Upper lobe of right lung (tissue), 1 donor: ENCODE measurements at regions not wholly inside any gene's neighbourhood (a gene's known extent, or its start where the extent isn't known, plus 50 kb on each side); places are given as distances from the start of the nearest gene placed in this dataset.
"Not testable (repeated sequence)": the region's sequence is repeated elsewhere in the genome, so short reads cannot be mapped to it uniquely, and the experiment has no call there.

ENCODE experiments used
- ATAC-seq: fragments of 200-7000 bp; cut with Tn5 transposase; one replicate; pipeline ENCODE4 v1.9.1; 2020; ENCODE audit warnings: mild to moderate bottlenecking, moderate library complexity
- DNase-seq: peaks from one replicate; pipeline ENCODE4 v3.0.0-alpha.2; 2020
- H3K27ac ChIP-seq: fragments of 200-600 bp; one replicate; pipeline ENCODE4 v1.8.0; 2022
- H3K27me3 ChIP-seq: fragments of 200-600 bp; one replicate; pipeline ENCODE4 v1.8.0; 2022; ENCODE audit warnings: mild to moderate bottlenecking
- H3K36me3 ChIP-seq: fragments of 200-600 bp; one replicate; pipeline ENCODE4 v1.8.0; 2022
- H3K4me1 ChIP-seq: fragments of 200-600 bp; one replicate; pipeline ENCODE4 v1.8.0; 2022
- H3K4me3 ChIP-seq: fragments of 200-600 bp; one replicate; pipeline ENCODE4 v1.8.0; 2022; ENCODE audit warnings: mild to moderate bottlenecking
- H3K9me3 ChIP-seq: fragments of 200-600 bp; one replicate; pipeline ENCODE4 v1.8.0; 2022
- intact Hi-C: fragments of 100-400 bp; cut with DNase I; formaldehyde crosslinking; loops from one replicate; pipeline ENCODE4 v1.11.0; 2022
- TF ChIP-seq, protein P1 (sequence below): fragments of 200-600 bp; IDR thresholded peaks from one replicate; pipeline ENCODE4 v1.8.0; 2022; ENCODE audit warnings: antibody characterized with exemption
- donor health status: DM: no; HTN: yes; CAD: no; lungs with severe emphysema.

DNA sequence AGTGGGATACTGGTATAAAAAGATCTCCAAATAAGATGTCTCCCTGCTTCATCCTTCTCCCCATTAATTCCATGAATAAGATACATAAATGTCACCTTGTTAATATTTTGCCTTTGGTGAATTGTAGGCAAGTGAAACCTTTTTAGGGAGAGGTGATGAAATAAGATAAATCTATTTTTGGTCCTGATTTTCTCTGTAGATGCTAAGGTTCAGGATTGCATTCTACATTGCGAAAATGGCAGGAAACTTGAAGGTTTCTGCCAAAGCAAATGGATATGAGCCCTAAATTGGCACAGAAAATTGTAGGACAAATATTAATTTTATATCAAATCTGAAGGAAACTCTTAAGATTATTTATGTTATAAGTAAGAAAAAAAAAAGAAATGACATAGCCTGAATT, 107.1 kb downstream of the PLPPR4 start:
- no peak for DNase-seq
- TF ChIP-seq, protein P1, sequence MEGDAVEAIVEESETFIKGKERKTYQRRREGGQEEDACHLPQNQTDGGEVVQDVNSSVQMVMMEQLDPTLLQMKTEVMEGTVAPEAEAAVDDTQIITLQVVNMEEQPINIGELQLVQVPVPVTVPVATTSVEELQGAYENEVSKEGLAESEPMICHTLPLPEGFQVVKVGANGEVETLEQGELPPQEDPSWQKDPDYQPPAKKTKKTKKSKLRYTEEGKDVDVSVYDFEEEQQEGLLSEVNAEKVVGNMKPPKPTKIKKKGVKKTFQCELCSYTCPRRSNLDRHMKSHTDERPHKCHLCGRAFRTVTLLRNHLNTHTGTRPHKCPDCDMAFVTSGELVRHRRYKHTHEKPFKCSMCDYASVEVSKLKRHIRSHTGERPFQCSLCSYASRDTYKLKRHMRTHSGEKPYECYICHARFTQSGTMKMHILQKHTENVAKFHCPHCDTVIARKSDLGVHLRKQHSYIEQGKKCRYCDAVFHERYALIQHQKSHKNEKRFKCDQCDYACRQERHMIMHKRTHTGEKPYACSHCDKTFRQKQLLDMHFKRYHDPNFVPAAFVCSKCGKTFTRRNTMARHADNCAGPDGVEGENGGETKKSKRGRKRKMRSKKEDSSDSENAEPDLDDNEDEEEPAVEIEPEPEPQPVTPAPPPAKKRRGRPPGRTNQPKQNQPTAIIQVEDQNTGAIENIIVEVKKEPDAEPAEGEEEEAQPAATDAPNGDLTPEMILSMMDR: no peak
- no peaks in the 10 kb centered on the region for H3K36me3 ChIP-seq
- H3K27ac ChIP-seq: no peak overlapping the region
- H3K9me3 ChIP-seq: no peaks in the 10 kb centered on the region
- ATAC-seq: no peak
- H3K4me3 ChIP-seq: no peak overlapping the region
- H3K4me1 ChIP-seq: no peaks in the 10 kb centered on the region
- intact Hi-C loops: no loop called here
- H3K27me3 ChIP-seq: no peaks in the 10 kb centered on the region

DNA sequence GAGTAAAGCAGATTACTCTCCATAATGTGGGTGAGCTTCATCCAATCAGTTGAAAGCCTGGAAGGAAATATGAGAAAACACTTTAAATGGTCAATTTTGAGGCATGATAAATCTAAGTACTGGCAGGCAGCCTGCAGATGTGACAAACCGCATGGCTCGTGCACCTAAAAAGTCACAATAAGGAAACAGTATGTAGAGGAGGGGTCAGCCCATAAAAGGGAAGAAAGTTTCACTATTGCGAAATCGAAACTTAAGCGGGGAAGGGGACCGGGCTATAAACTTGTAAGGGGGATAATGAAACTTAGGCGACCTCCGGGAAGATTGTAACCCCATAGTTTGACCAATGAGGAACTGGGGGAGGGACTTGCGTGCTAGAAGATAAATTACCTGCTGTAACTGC, 109.8 kb downstream of the PLPPR4 start:
- Histone ChIP-seq H3K9me3 (no peaks in the 10 kb centered on the region), H3K4me3 (no peak overlapping the region), H3K27ac (no peak overlapping the region), H3K36me3 (no peaks in the 10 kb centered on the region), H3K4me1 (no peaks in the 10 kb centered on the region), H3K27me3 (no peaks in the 10 kb centered on the region)
- no peak for DNase-seq
- intact Hi-C loops: no loop called here
- TF ChIP-seq, protein P1: no peak
- ATAC-seq: no peak

DNA sequence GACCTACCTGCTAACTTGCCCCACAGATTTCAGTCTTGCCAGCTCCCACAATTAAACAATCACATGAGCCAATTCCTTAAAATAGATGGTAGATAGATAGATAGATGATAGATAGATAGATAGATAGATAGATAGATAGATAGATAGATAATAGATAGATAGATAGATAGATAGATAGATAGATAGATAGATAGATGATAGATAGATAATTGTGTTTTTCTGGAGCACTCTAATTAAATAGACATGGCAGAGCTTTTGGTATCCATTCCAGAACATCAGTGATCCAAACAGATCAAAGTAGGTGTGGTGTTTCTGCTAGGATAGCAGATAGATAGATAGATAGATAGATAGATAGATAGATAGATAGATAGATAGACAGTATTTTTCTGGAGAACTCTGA, 110.4 kb downstream of the PLPPR4 start:
- H3K4me3 ChIP-seq, H3K27ac ChIP-seq, intact Hi-C loops, H3K36me3 ChIP-seq, H3K27me3 ChIP-seq, DNase-seq, H3K4me1 ChIP-seq, H3K9me3 ChIP-seq, ATAC-seq: not testable (repeated sequence)

DNA sequence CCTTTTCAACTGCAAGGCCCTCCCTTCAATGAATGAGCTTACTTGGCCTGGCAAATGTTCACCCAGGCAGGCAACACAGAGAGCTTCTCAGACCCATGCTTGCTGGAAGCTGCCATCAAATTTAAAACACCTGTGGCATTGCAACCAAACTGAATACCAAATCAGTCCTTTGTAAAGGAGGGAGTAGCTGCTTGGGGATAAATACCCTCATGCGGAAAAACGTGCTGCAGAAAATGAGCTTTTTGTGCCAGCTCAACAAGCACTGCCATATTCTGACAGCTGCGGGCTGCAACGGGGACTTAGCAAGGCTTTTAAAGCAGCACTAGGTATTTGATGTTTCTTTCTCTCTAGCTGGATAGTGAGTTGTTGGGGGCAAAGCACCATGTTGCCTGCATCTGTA, 119.7 kb downstream of the PLPPR4 start:
- no peaks in the 10 kb centered on the region for H3K4me1 ChIP-seq
- TF ChIP-seq, protein P1: no peak
- no peak for DNase-seq
- H3K4me3 ChIP-seq: no peak overlapping the region
- no peaks in the 10 kb centered on the region for H3K9me3 ChIP-seq
- ATAC-seq: no peak
- intact Hi-C loops: no loop called here
- H3K27ac ChIP-seq: no peak overlapping the region
- H3K27me3 ChIP-seq: no peaks in the 10 kb centered on the region
- no peaks in the 10 kb centered on the region for H3K36me3 ChIP-seq

DNA sequence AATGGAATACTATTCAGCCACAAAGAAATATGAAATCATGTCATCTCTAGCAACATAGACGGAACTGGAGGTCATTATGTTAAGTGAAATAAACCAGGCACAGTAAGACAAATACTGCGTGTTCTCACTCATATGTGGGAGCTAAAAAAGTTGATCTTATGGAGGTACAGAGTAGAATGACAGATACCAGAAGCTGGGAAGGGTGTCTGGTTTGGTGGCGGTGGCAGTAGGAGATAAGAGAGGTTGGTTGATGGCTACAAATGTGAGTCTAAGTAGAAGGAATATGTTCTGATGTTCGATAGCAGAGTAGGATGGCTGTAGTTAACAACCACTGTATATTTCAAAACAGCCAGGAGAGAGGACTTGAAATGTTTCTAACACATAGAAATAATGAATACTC, 121.6 kb downstream of the PLPPR4 start:
- no peak for ATAC-seq
- no peak overlapping the region for H3K27ac ChIP-seq
- TF ChIP-seq, protein P1: no peak
- no peak for DNase-seq
- no peaks in the 10 kb centered on the region for H3K9me3 ChIP-seq
- no peaks in the 10 kb centered on the region for H3K36me3 ChIP-seq
- intact Hi-C loops: no loop called here
- no peak overlapping the region for H3K4me3 ChIP-seq
- no peaks in the 10 kb centered on the region for H3K4me1 ChIP-seq
- no peaks in the 10 kb centered on the region for H3K27me3 ChIP-seq

DNA sequence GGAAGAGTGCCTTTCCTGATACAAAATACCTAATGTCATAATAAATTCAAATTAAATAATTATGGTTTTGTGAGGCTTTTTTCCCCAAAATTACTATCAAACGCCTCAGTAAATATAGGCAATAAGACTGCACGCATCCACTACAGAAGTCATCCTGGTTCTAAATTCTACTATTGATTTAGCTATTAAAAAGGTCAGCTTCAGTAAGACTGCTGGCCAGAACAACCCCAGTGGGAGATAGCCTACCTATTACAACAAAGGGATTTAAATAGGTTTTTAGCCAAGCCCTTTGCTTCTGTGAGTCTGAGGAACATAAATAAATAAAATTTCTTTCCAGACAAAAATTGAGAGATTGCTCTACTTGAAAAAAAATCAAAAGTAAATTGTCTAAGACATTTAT, 132.1 kb downstream of the PLPPR4 start:
- ATAC-seq: no peak
- Histone ChIP-seq H3K36me3 (no peaks in the 10 kb centered on the region), H3K27ac (no peak overlapping the region), H3K4me1 (no peaks in the 10 kb centered on the region), H3K9me3 (no peaks in the 10 kb centered on the region), H3K27me3 (no peaks in the 10 kb centered on the region), H3K4me3 (no peak overlapping the region)
- intact Hi-C loops: no loop called here
- DNase-seq: no peak
- TF ChIP-seq, protein P1: no peak
